Smooth muscle cell (in vitro differentiated cells): ENCODE measurements at regions not wholly inside any gene's neighbourhood (a gene's known extent, or its start where the extent isn't known, plus 50 kb on each side); places are given as distances from the start of the nearest gene placed in this dataset.

ENCODE experiments used
- DNase-seq: peaks from one replicate; lab custom pipeline; 2025; ENCODE audit not compliant: unreplicated experiment; lab: John Stamatoyannopoulos, UW
- H2AFZ ChIP-seq: fragments of 200-600 bp; sonication (generic); 2 replicates; pipeline ENCODE4 v1.6.0; 2016; ENCODE audit warnings: antibody characterized with exemption, low read depth, mild to moderate bottlenecking
- H3F3A ChIP-seq: fragments of 200-600 bp; sonication (generic); 2 replicates; pipeline ENCODE4 v1.6.0; 2017; ENCODE audit warnings: antibody characterized with exemption, low read depth
- H3K27ac ChIP-seq: fragments of 200-600 bp; sonication (generic); 2 replicates; pipeline ENCODE4 v1.5.1; 2016; ENCODE audit warnings: low read depth, mild to moderate bottlenecking
- H3K27me3 ChIP-seq: fragments of 200-600 bp; sonication (generic); 2 replicates; pipeline ENCODE4 v1.6.1; 2016; ENCODE audit warnings: low read depth, mild to moderate bottlenecking
- H3K36me3 ChIP-seq: fragments of 200-600 bp; sonication (generic); 2 replicates; pipeline ENCODE4 v1.5.1; 2016; ENCODE audit warnings: low read depth
- H3K4me1 ChIP-seq: fragments of 200-600 bp; sonication (generic); 2 replicates; pipeline ENCODE4 v1.5.1; 2016; ENCODE audit warnings: low read depth
- H3K4me2 ChIP-seq: fragments of 200-600 bp; sonication (generic); 2 replicates; pipeline ENCODE4 v1.6.0; 2016; ENCODE audit warnings: mild to moderate bottlenecking
- H3K4me3 ChIP-seq: fragments of 200-600 bp; sonication (generic); 2 replicates; pipeline ENCODE4 v1.5.1; 2016; ENCODE audit warnings: mild to moderate bottlenecking
- H3K79me2 ChIP-seq: fragments of 200-600 bp; sonication (generic); 2 replicates; pipeline ENCODE4 v1.6.0; 2016; ENCODE audit warnings: low read depth, mild to moderate bottlenecking
- H3K9ac ChIP-seq: fragments of 200-600 bp; sonication (generic); 2 replicates; pipeline ENCODE4 v1.6.0; 2016; ENCODE audit warnings: low read depth
- H3K9me3 ChIP-seq: fragments of 200-600 bp; sonication (generic); replicated peaks from 2 replicates; pipeline ENCODE4 v1.5.1; 2016; ENCODE audit warnings: low read depth
- H4K20me1 ChIP-seq: fragments of 200-600 bp; sonication (generic); 2 replicates; pipeline ENCODE4 v1.6.0; 2016; ENCODE audit warnings: low read depth
- WGBS: methylation state at CpG from one replicate; pipeline ENCODE4 v1.1.7; 2016; ENCODE audit warnings: low lambda C conversion rate; 5-methylcytosine and 5-hydroxymethylcytosine counted together
- TF ChIP-seq, protein P1 (sequence below): fragments of 200-600 bp; sonication (generic); IDR thresholded peaks from 2 replicates; pipeline ENCODE4 v1.5.1; 2017; ENCODE audit warnings: borderline replicate concordance, mild to moderate bottlenecking, antibody characterized with exemption; ENCODE audit not compliant: insufficient read depth, poor library complexity, severe bottlenecking

DNA sequence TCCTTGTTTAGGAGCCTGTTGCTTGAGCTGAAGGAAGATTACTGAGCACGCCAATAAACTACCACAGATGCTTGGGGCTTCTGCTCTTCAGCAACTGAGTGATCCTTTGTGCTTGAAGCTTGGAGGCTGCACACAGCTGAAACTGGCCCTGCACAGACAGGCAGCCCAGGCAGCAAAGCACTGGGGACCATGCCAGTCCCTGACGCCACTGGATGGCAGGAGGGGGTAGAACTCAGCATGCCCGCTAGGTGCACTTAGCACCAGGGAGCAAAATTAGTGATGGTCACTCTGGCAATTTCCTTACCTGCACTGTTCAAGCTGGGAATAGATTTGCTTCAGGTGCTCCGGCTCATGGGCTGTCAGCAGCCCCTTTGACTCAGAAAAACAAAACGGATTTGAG is 91.5 kb downstream of the FAM50B start:
- H3K9ac ChIP-seq: no peak overlapping the region
- WGBS: 87% methylated on average over 5 of the region's 5 CpGs

DNA sequence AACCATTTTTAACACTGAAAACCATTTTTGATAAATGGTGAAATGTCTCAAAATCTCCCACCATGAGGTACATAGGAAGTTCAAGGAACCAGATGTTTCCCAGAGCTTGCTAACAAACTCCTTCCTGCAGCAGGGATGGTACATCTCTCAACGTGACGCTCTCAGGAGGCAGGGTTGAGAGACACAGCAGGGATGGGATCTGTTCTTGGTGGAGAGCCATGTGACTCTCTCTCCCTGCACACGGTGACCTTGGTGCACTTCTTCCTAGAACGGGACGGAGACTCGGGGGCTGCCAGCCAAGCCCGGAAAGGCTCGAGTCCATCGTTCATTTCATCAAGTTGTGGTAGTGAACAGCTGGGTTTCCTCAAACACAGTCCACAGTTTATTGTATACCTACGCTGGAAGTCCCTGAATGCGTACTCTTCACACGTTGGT is 94.2 kb downstream of the FAM50B start:
- H3K79me2 ChIP-seq: no peaks in the 10 kb centered on the region
- no peak overlapping the region for H3K4me3 ChIP-seq

More for the DNA sequence above, 91.5 kb downstream of the FAM50B start:
- peak overlapping the region; percentile 6 for H3K4me2 ChIP-seq
- no peaks in the 10 kb centered on the region for H3K9me3 ChIP-seq
- no peaks in the 10 kb centered on the region for H3K4me1 ChIP-seq
- TF ChIP-seq, protein P1, sequence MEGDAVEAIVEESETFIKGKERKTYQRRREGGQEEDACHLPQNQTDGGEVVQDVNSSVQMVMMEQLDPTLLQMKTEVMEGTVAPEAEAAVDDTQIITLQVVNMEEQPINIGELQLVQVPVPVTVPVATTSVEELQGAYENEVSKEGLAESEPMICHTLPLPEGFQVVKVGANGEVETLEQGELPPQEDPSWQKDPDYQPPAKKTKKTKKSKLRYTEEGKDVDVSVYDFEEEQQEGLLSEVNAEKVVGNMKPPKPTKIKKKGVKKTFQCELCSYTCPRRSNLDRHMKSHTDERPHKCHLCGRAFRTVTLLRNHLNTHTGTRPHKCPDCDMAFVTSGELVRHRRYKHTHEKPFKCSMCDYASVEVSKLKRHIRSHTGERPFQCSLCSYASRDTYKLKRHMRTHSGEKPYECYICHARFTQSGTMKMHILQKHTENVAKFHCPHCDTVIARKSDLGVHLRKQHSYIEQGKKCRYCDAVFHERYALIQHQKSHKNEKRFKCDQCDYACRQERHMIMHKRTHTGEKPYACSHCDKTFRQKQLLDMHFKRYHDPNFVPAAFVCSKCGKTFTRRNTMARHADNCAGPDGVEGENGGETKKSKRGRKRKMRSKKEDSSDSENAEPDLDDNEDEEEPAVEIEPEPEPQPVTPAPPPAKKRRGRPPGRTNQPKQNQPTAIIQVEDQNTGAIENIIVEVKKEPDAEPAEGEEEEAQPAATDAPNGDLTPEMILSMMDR: no peak
- H3K27ac ChIP-seq: peak overlapping the region; percentile 21
- H3K27me3 ChIP-seq: no peaks in the 10 kb centered on the region
- no peak for DNase-seq
- no peaks in the 10 kb centered on the region for H4K20me1 ChIP-seq
- no peak overlapping the region for H2AFZ ChIP-seq
- H3K36me3 ChIP-seq: no peaks in the 10 kb centered on the region
- no peaks in the 10 kb centered on the region for H3F3A ChIP-seq
- H3K4me3 ChIP-seq: no peak overlapping the region
- H3K79me2 ChIP-seq: no peaks in the 10 kb centered on the region

DNA sequence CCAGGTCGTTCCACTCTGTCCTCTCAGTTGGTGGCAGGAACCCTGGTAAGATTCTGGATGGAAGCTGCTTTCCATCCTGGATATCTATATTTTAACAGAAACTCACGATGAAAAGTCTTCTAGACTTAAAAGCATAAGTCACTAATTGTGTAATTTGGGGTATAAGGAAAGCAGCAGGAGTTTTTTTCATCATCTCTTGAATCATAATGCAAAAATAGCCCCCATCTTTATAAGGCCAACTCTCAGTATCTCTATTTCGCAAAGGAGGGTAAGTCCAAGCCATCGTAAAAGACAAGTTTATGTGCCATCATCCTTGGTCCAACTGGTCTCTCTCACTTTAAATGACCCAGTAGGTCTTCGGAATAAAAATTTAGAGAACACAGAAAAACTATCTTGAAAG is 95.1 kb downstream of the FAM50B start:
- H3K9me3 ChIP-seq: no peaks in the 10 kb centered on the region
- TF ChIP-seq, protein P1: no peak
- no peaks in the 10 kb centered on the region for H4K20me1 ChIP-seq
- H3K27me3 ChIP-seq: no peaks in the 10 kb centered on the region
- no peak overlapping the region for H3K9ac ChIP-seq
- no peaks in the 10 kb centered on the region for H3K36me3 ChIP-seq
- H3K4me1 ChIP-seq: no peaks in the 10 kb centered on the region
- H3K79me2 ChIP-seq: no peaks in the 10 kb centered on the region
- H3K4me2 ChIP-seq: no peak overlapping the region
- H3K27ac ChIP-seq: no peak overlapping the region
- WGBS: 77% methylated on average over 5 of the region's 5 CpGs
- no peak overlapping the region for H2AFZ ChIP-seq
- no peak overlapping the region for H3K4me3 ChIP-seq
- no peaks in the 10 kb centered on the region for H3F3A ChIP-seq
- DNase-seq: no peak

More for the DNA sequence above, 94.2 kb downstream of the FAM50B start:
- Histone ChIP-seq H3K4me1 (no peaks in the 10 kb centered on the region), H3F3A (no peaks in the 10 kb centered on the region), H3K27me3 (no peaks in the 10 kb centered on the region), H4K20me1 (no peaks in the 10 kb centered on the region), H3K4me2 (no peak overlapping the region), H3K36me3 (no peaks in the 10 kb centered on the region), H3K9ac (no peak overlapping the region), H3K27ac (no peak overlapping the region), H2AFZ (no peak overlapping the region), H3K9me3 (no peaks in the 10 kb centered on the region)
- no peak for DNase-seq
- WGBS: 90% methylated on average over 12 of the region's 12 CpGs
- TF ChIP-seq, protein P1: no peak

DNA sequence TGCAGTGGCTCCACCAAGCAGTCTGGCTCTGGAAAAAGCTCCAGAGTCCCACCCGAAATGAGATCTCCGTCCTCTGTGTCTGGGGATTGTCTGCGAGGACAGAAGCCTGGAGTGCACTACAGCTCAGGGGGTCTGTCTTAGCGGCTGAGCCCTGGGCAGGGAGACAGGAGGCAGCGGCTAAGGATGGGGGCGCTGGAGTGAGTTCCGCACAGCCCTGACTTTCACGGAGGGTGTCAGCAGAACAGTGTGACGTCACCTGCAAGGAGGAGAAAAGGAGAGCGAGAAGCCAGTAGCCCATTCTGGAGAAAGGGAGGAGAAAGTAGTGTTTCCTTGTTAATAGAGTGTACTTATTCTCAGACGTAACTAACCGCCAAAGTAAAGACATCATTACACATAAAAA is 97.6 kb downstream of the FAM50B start:
- Histone ChIP-seq H3K9ac (no peak overlapping the region), H3K4me2 (peak overlapping the region; percentile 22), H3K9me3 (no peaks in the 10 kb centered on the region), H2AFZ (no peak overlapping the region), H3K79me2 (no peaks in the 10 kb centered on the region), H3K27ac (no peak overlapping the region), H4K20me1 (no peaks in the 10 kb centered on the region), H3K4me1 (no peaks in the 10 kb centered on the region), H3K27me3 (no peaks in the 10 kb centered on the region), H3F3A (no peaks in the 10 kb centered on the region), H3K4me3 (no peak overlapping the region), H3K36me3 (no peaks in the 10 kb centered on the region)
- TF ChIP-seq, protein P1: no peak
- WGBS: 66% methylated on average over 12 of the region's 12 CpGs
- no peak for DNase-seq
